HG03108 (cell line): ENCODE measurements at regions not wholly inside any gene's neighbourhood (a gene's known extent, or its start where the extent isn't known, plus 50 kb on each side); places are given as distances from the start of the nearest gene placed in this dataset.
"Not testable (repeated sequence)": the region's sequence is repeated elsewhere in the genome, so short reads cannot be mapped to it uniquely, and the experiment has no call there.

Source experiments
- ATAC-seq: cut with Tn5 transposase; IDR thresholded peaks from one replicate; pipeline ENCODE4 v1.9.1; 2021; ENCODE audit warnings: moderate library complexity; ENCODE audit not compliant: unreplicated experiment

GRCh38 chr1:224061436-224061835 lies 52.5 kb upstream of the FBXO28 start:
- ATAC-seq: no peak

GRCh38 chr1:224059897-224060427 lies 53.9 kb upstream of the FBXO28 start:
- ATAC-seq: no peak

- ATAC-seq: no peak
These were observed 55.6 kb upstream of the FBXO28 start for GRCh38 chr1:224058303-224058702.

GRCh38 chr1:224057461-224058199 lies 56.3 kb upstream of the FBXO28 start:
- no peak for ATAC-seq

- ATAC-seq: no peak
These were observed 59.3 kb upstream of the FBXO28 start for GRCh38 chr1:224054611-224055010.

GRCh38 chr1:224054012-224054411 lies 59.9 kb upstream of the FBXO28 start:
- ATAC-seq: no peak

- ATAC-seq: no peak
These were observed 60.5 kb upstream of the FBXO28 start for GRCh38 chr1:224053456-224053855.

- no peak for ATAC-seq
These were observed 61.1 kb upstream of the FBXO28 start for GRCh38 chr1:224052772-224053171.

GRCh38 chr1:224051782-224052181 lies 62.1 kb upstream of the FBXO28 start:
- ATAC-seq: not testable (repeated sequence)

GRCh38 chr1:224051086-224051406 lies 62.9 kb upstream of the FBXO28 start:
- ATAC-seq: no peak

- ATAC-seq: no peak
These were observed 66.4 kb upstream of the FBXO28 start for GRCh38 chr1:224047538-224047937.

GRCh38 chr1:224045556-224045955 lies 68.4 kb upstream of the FBXO28 start:
- no peak for ATAC-seq

- ATAC-seq: no peak
These were observed 69.5 kb upstream of the FBXO28 start for GRCh38 chr1:224044420-224044819.

- ATAC-seq: no peak
These were observed 71.3 kb upstream of the FBXO28 start for GRCh38 chr1:224042557-224043118.

- ATAC-seq: no peak
These were observed 72.9 kb upstream of the FBXO28 start for GRCh38 chr1:224041032-224041431.

- ATAC-seq: not testable (repeated sequence)
These were observed 73.5 kb upstream of the FBXO28 start for GRCh38 chr1:224040423-224040822.

GRCh38 chr1:224040006-224040405 lies 73.9 kb upstream of the FBXO28 start:
- not testable (repeated sequence) for ATAC-seq

- not testable (repeated sequence) for ATAC-seq
These were observed 75.1 kb upstream of the FBXO28 start for GRCh38 chr1:224038832-224039231.

- ATAC-seq: not testable (repeated sequence)
These were observed 76.5 kb upstream of the FBXO28 start for GRCh38 chr1:224037362-224037761.

- not testable (repeated sequence) for ATAC-seq
These were observed 81.2 kb upstream of the FBXO28 start for GRCh38 chr1:224032608-224033276.

GRCh38 chr1:224031986-224032385 lies 81.9 kb upstream of the FBXO28 start:
- not testable (repeated sequence) for ATAC-seq

GRCh38 chr1:224030257-224030656 lies 83.7 kb upstream of the FBXO28 start:
- ATAC-seq: not testable (repeated sequence)
